ENCODE measurements at regions not wholly inside any gene's neighbourhood (a gene's known extent, or its start where the extent isn't known, plus 50 kb on each side); places are given as distances from the start of the nearest gene placed in this dataset.
A peak's percentile ranks its signal among the peaks of the same experiment; 100 is the strongest.

GRCh38 chr3:86257955-86258641 lies 732.9 kb downstream of the VGLL3 start:
- H3K9ac ChIP-seq (ENCODE audit: low read depth, low read length): no peak overlapping the region
- H3K9me3 ChIP-seq (ENCODE audit: insufficient read depth, low read depth, low read length): peaks cover 4% of the 10 kb centered on the region; the same call in 1 of the 2 replicates
- no peaks in the 10 kb centered on the region for H3K36me3 ChIP-seq (ENCODE audit: insufficient read depth, low read depth, low read length)
- no peak overlapping the region for H3K4me3 ChIP-seq (ENCODE audit: low read length)
- no peak overlapping the region for H3K27ac ChIP-seq (ENCODE audit: low read length)
- no peaks in the 10 kb centered on the region for H3K27me3 ChIP-seq (ENCODE audit: insufficient read depth, low read length)
- H3K4me1 ChIP-seq (ENCODE audit: insufficient read depth, low read length): peaks cover 4% of the 10 kb centered on the region; the same call in 1 of the 2 replicates

- Histone ChIP-seq H3K9me3 (ENCODE audit: insufficient read depth, low read depth, low read length) (no peaks in the 10 kb centered on the region), H3K9ac (ENCODE audit: low read depth, low read length) (no peak overlapping the region), H3K4me1 (ENCODE audit: insufficient read depth, low read length) (no peaks in the 10 kb centered on the region), H3K4me3 (ENCODE audit: low read length) (no peak overlapping the region), H3K36me3 (ENCODE audit: insufficient read depth, low read depth, low read length) (no peaks in the 10 kb centered on the region), H3K27me3 (ENCODE audit: insufficient read depth, low read length) (no peaks in the 10 kb centered on the region), H3K27ac (ENCODE audit: low read length) (no peak overlapping the region)
These were observed 736.5 kb downstream of the VGLL3 start for GRCh38 chr3:86254480-86254879.

GRCh38 chr3:86251781-86252180 lies 739.2 kb downstream of the VGLL3 start:
- Histone ChIP-seq H3K27ac (ENCODE audit: low read length) (no peak overlapping the region), H3K27me3 (ENCODE audit: insufficient read depth, low read length) (no peaks in the 10 kb centered on the region), H3K4me3 (ENCODE audit: low read length) (no peak overlapping the region)

GRCh38 chr3:86249833-86250232 lies 741.1 kb downstream of the VGLL3 start:
- Histone ChIP-seq H3K36me3 (ENCODE audit: insufficient read depth, low read depth, low read length) (no peaks in the 10 kb centered on the region), H3K27me3 (ENCODE audit: insufficient read depth, low read length) (no peaks in the 10 kb centered on the region), H3K9ac (ENCODE audit: low read depth, low read length) (no peak overlapping the region), H3K27ac (ENCODE audit: low read length) (no peak overlapping the region), H3K9me3 (ENCODE audit: insufficient read depth, low read depth, low read length) (no peaks in the 10 kb centered on the region), H3K4me1 (ENCODE audit: insufficient read depth, low read length) (no peaks in the 10 kb centered on the region; the same call in 1 of the 2 replicates), H3K4me3 (ENCODE audit: low read length) (no peak overlapping the region)

More at GRCh38 chr3:86251781-86252180, 739.2 kb downstream of the VGLL3 start:
- Histone ChIP-seq H3K4me1 (ENCODE audit: insufficient read depth, low read length) (no peaks in the 10 kb centered on the region), H3K9me3 (ENCODE audit: insufficient read depth, low read depth, low read length) (no peaks in the 10 kb centered on the region), H3K9ac (ENCODE audit: low read depth, low read length) (no peak overlapping the region), H3K36me3 (ENCODE audit: insufficient read depth, low read depth, low read length) (no peaks in the 10 kb centered on the region)

- no peak overlapping the region for H3K4me3 ChIP-seq (ENCODE audit: low read length)
- H3K9me3 ChIP-seq (ENCODE audit: insufficient read depth, low read depth, low read length): no peaks in the 10 kb centered on the region
- no peaks in the 10 kb centered on the region for H3K36me3 ChIP-seq (ENCODE audit: insufficient read depth, low read depth, low read length)
- no peak overlapping the region for H3K27ac ChIP-seq (ENCODE audit: low read length)
- no peaks in the 10 kb centered on the region for H3K27me3 ChIP-seq (ENCODE audit: insufficient read depth, low read length)
- peaks cover under 1% of the 10 kb centered on the region; the same call in 1 of the 2 replicates for H3K4me1 ChIP-seq (ENCODE audit: insufficient read depth, low read length)
- no peak overlapping the region for H3K9ac ChIP-seq (ENCODE audit: low read depth, low read length)
These were observed 745.6 kb downstream of the VGLL3 start for GRCh38 chr3:86245360-86245759.

GRCh38 chr3:86244905-86245304 lies 746.0 kb downstream of the VGLL3 start:
- Histone ChIP-seq H3K9ac (ENCODE audit: low read depth, low read length) (no peak overlapping the region), H3K27ac (ENCODE audit: low read length) (no peak overlapping the region), H3K9me3 (ENCODE audit: insufficient read depth, low read depth, low read length) (no peaks in the 10 kb centered on the region), H3K27me3 (ENCODE audit: insufficient read depth, low read length) (no peaks in the 10 kb centered on the region), H3K4me3 (ENCODE audit: low read length) (no peak overlapping the region), H3K4me1 (ENCODE audit: insufficient read depth, low read length) (peaks cover 3% of the 10 kb centered on the region; the same call in 1 of the 2 replicates), H3K36me3 (ENCODE audit: insufficient read depth, low read depth, low read length) (no peaks in the 10 kb centered on the region)

GRCh38 chr3:86239946-86240345 lies 751.0 kb downstream of the VGLL3 start:
- Histone ChIP-seq H3K4me1 (ENCODE audit: insufficient read depth, low read length) (peaks cover 23% of the 10 kb centered on the region; the same call in 1 of the 2 replicates), H3K9ac (ENCODE audit: low read depth, low read length) (no peak overlapping the region), H3K4me3 (ENCODE audit: low read length) (no peak overlapping the region), H3K36me3 (ENCODE audit: insufficient read depth, low read depth, low read length) (no peaks in the 10 kb centered on the region), H3K27me3 (ENCODE audit: insufficient read depth, low read length) (no peaks in the 10 kb centered on the region), H3K27ac (ENCODE audit: low read length) (no peak overlapping the region), H3K9me3 (ENCODE audit: insufficient read depth, low read depth, low read length) (no peaks in the 10 kb centered on the region)

- H3K36me3 ChIP-seq (ENCODE audit: insufficient read depth, low read depth, low read length): no peaks in the 10 kb centered on the region
- H3K4me1 ChIP-seq (ENCODE audit: insufficient read depth, low read length): peaks cover 22% of the 10 kb centered on the region; the same call in 1 of the 2 replicates
- H3K9me3 ChIP-seq (ENCODE audit: insufficient read depth, low read depth, low read length): no peaks in the 10 kb centered on the region
- peak overlapping the region; percentile 46 for H3K27ac ChIP-seq (ENCODE audit: low read length)
- no peak overlapping the region for H3K9ac ChIP-seq (ENCODE audit: low read depth, low read length)
- H3K4me3 ChIP-seq (ENCODE audit: low read length): no peak overlapping the region
- H3K27me3 ChIP-seq (ENCODE audit: insufficient read depth, low read length): no peaks in the 10 kb centered on the region
These were observed 756.3 kb downstream of the VGLL3 start for GRCh38 chr3:86234506-86235254.

GRCh38 chr3:86230762-86231161 lies 760.2 kb downstream of the VGLL3 start:
- Histone ChIP-seq H3K4me1 (ENCODE audit: insufficient read depth, low read length) (peaks cover 8% of the 10 kb centered on the region; the same call in 1 of the 2 replicates), H3K27me3 (ENCODE audit: insufficient read depth, low read length) (no peaks in the 10 kb centered on the region), H3K9ac (ENCODE audit: low read depth, low read length) (no peak overlapping the region), H3K4me3 (ENCODE audit: low read length) (no peak overlapping the region), H3K27ac (ENCODE audit: low read length) (no peak overlapping the region), H3K9me3 (ENCODE audit: insufficient read depth, low read depth, low read length) (no peaks in the 10 kb centered on the region), H3K36me3 (ENCODE audit: insufficient read depth, low read depth, low read length) (no peaks in the 10 kb centered on the region)

GRCh38 chr3:86229775-86230094 lies 761.2 kb downstream of the VGLL3 start:
- no peak overlapping the region for H3K4me3 ChIP-seq (ENCODE audit: low read length)
- H3K9me3 ChIP-seq (ENCODE audit: insufficient read depth, low read depth, low read length): no peaks in the 10 kb centered on the region
- H3K27ac ChIP-seq (ENCODE audit: low read length): no peak overlapping the region
- H3K27me3 ChIP-seq (ENCODE audit: insufficient read depth, low read length): no peaks in the 10 kb centered on the region
- no peak overlapping the region for H3K9ac ChIP-seq (ENCODE audit: low read depth, low read length)
- no peaks in the 10 kb centered on the region for H3K36me3 ChIP-seq (ENCODE audit: insufficient read depth, low read depth, low read length)
- H3K4me1 ChIP-seq (ENCODE audit: insufficient read depth, low read length): peaks cover under 1% of the 10 kb centered on the region; the same call in 1 of the 2 replicates

GRCh38 chr3:86229086-86229774 lies 761.7 kb downstream of the VGLL3 start:
- H3K9ac ChIP-seq (ENCODE audit: low read depth, low read length): no peak overlapping the region
- H3K27ac ChIP-seq (ENCODE audit: low read length): no peak overlapping the region
- no peaks in the 10 kb centered on the region for H3K36me3 ChIP-seq (ENCODE audit: insufficient read depth, low read depth, low read length)
- H3K9me3 ChIP-seq (ENCODE audit: insufficient read depth, low read depth, low read length): no peaks in the 10 kb centered on the region
- H3K4me1 ChIP-seq (ENCODE audit: insufficient read depth, low read length): no peaks in the 10 kb centered on the region
- no peak overlapping the region for H3K4me3 ChIP-seq (ENCODE audit: low read length)
- no peaks in the 10 kb centered on the region for H3K27me3 ChIP-seq (ENCODE audit: insufficient read depth, low read length)
